ENCODE measurements at regions not wholly inside any gene's neighbourhood (a gene's known extent, or its start where the extent isn't known, plus 50 kb on each side); places are given as distances from the start of the nearest gene placed in this dataset.

- ATAC-seq (ENCODE audit: insufficient number of reproducible peaks, low FRiP score, low read depth) (no peak), DNase-seq (ENCODE audit: low spot score) (no peak)
- H3K4me3 ChIP-seq = no peak overlapping the region
- H3K4me1 ChIP-seq (ENCODE audit: control insufficient read depth in 1 of 2, low read depth in 2 of 2) = no peaks in the 10 kb centered on the region
- H3K27me3 ChIP-seq (replicated peaks; ENCODE audit: insufficient read depth) = no peaks in the 10 kb centered on the region
- TF ChIP-seq CTCF (IDR thresholded peaks at IDR 0.05) = no peak
- no peak overlapping the region for H3K27ac ChIP-seq
- H3K36me3 ChIP-seq = no peaks in the 10 kb centered on the region
- no peaks in the 10 kb centered on the region for H3K9me3 ChIP-seq
These were observed 58.8 kb downstream of the GGTLC2 start for GRCh38 chr22:22703203-22703570.

GRCh38 chr22:22703715-22704114, 59.3 kb downstream of the GGTLC2 start:
- no peak for TF ChIP-seq CTCF (IDR thresholded peaks at IDR 0.05)
- H3K4me1 ChIP-seq (ENCODE audit: control insufficient read depth in 1 of 2, low read depth in 2 of 2) = no peaks in the 10 kb centered on the region
- no peak overlapping the region for H3K27ac ChIP-seq
- H3K27me3 ChIP-seq (replicated peaks; ENCODE audit: insufficient read depth) = no peaks in the 10 kb centered on the region
- no peak for ATAC-seq (ENCODE audit: insufficient number of reproducible peaks, low FRiP score, low read depth)
- H3K4me3 ChIP-seq = no peak overlapping the region
- H3K9me3 ChIP-seq = no peaks in the 10 kb centered on the region
- no peaks in the 10 kb centered on the region for H3K36me3 ChIP-seq
- no peak for DNase-seq (ENCODE audit: low spot score)

- H3K4me1 ChIP-seq (ENCODE audit: control insufficient read depth in 1 of 2, low read depth in 2 of 2) = no peaks in the 10 kb centered on the region
- no peak for ATAC-seq (ENCODE audit: insufficient number of reproducible peaks, low FRiP score, low read depth)
- H3K27ac ChIP-seq = no peak overlapping the region
- TF ChIP-seq CTCF (IDR thresholded peaks at IDR 0.05) = no peak
- no peaks in the 10 kb centered on the region for H3K36me3 ChIP-seq
- H3K9me3 ChIP-seq = no peaks in the 10 kb centered on the region
- no peak overlapping the region for H3K4me3 ChIP-seq
- H3K27me3 ChIP-seq (replicated peaks; ENCODE audit: insufficient read depth) = no peaks in the 10 kb centered on the region
- no peak for DNase-seq (ENCODE audit: low spot score)
These were observed 59.9 kb downstream of the GGTLC2 start for GRCh38 chr22:22704156-22704946.

- TF ChIP-seq CTCF (IDR thresholded peaks at IDR 0.05) = no peak
- Histone ChIP-seq H3K4me1 (ENCODE audit: control insufficient read depth in 1 of 2, low read depth in 2 of 2) (no peaks in the 10 kb centered on the region), H3K36me3 (no peaks in the 10 kb centered on the region), H3K27ac (no peak overlapping the region), H3K9me3 (no peaks in the 10 kb centered on the region), H3K27me3 (replicated peaks; ENCODE audit: insufficient read depth) (no peaks in the 10 kb centered on the region), H3K4me3 (no peak overlapping the region)
- no peak for DNase-seq (ENCODE audit: low spot score)
- no peak for ATAC-seq (ENCODE audit: insufficient number of reproducible peaks, low FRiP score, low read depth)
These were observed 61.1 kb downstream of the GGTLC2 start for GRCh38 chr22:22705328-22706100.

GRCh38 chr22:22706253-22706915, 62.0 kb downstream of the GGTLC2 start:
- no peak for DNase-seq (ENCODE audit: low spot score)
- ATAC-seq (ENCODE audit: insufficient number of reproducible peaks, low FRiP score, low read depth) = no peak
- Histone ChIP-seq H3K9me3 (no peaks in the 10 kb centered on the region), H3K4me3 (no peak overlapping the region), H3K27me3 (replicated peaks; ENCODE audit: insufficient read depth) (no peaks in the 10 kb centered on the region), H3K36me3 (no peaks in the 10 kb centered on the region), H3K27ac (no peak overlapping the region), H3K4me1 (ENCODE audit: control insufficient read depth in 1 of 2, low read depth in 2 of 2) (no peaks in the 10 kb centered on the region)
- no peak for TF ChIP-seq CTCF (IDR thresholded peaks at IDR 0.05)

Measured in thoracic aorta (tissue), 2 donors.